ENCODE measurements at regions not wholly inside any gene's neighbourhood (a gene's known extent, or its start where the extent isn't known, plus 50 kb on each side); places are given as distances from the start of the nearest gene placed in this dataset.

DNA sequence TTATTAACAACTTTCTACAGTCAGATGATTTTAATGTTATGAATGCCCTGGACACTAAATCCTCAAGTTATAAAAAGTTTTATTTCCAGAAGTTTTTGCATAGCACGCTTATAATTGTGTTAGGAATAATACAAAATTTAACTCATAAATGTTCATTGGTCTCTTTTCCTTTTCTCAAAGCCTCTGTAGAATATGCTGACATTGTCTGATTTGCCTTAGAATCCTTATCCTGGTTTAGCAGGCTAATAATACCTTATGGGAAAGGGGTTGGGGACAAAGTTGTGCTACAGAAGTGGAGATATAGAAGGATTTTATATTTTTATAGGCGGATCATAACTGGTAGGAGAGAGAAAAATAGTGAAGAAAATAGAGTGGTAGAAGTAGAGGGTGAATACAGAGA is 1739.6 kb downstream of the OLFM4 start:
- TF ChIP-seq SMC3 (conservative IDR thresholded peaks at IDR 0.05; ENCODE audit: poor library complexity) (no peak), TAF1 (IDR thresholded peaks at IDR 0.05; ENCODE audit: low read depth) (no peak), CTCF (IDR thresholded peaks at IDR 0.05; ENCODE audit: poor library complexity, severe bottlenecking) (no peak), MXI1 (conservative IDR thresholded peaks at IDR 0.05; ENCODE audit: poor library complexity, severe bottlenecking) (no peak), EP300 (conservative IDR thresholded peaks at IDR 0.05; ENCODE audit: poor library complexity, severe bottlenecking) (no peak), POLR2AphosphoS5 (IDR thresholded peaks at IDR 0.05) (no peak), EZH2 (IDR thresholded peaks at IDR 0.05; ENCODE audit: borderline replicate concordance, insufficient read depth, low read length, poor library complexity, severe bottlenecking) (no peak), RAD21 (conservative IDR thresholded peaks at IDR 0.05) (no peak), REST (IDR thresholded peaks at IDR 0.05; ENCODE audit: borderline replicate concordance) (no peak)

DNA sequence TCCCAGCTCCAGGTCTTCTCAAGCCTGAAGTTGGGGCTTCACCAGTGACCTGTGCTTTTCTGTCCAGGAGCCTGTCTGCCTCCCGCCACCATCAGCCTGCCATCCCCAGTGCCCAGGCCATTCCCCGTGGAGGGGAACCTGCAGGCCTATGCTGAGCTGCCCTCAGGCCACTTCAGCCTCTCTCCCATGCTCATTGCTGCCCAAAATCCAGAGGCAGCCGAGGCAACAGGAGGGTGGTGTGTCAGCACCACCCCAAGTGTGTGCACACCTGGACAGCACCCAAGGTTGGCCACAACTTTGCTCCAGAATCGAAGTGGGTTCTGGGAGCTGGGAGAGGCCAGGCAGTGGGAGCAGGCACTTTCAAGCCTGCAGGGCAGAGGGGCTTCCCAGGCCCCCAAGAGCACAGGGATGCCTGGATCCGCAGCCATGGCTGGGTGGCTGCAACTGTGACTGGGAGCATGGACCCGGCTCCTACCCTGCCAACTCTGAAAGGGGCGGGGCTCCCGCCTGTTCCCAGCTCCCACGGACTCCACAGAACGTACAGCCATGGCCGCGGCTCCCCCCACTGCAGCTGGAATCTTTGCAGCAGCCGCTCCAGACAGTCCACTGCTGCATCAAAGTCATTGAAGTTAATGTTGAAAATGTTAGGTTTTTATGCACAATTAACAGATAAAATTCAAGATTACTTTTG is 1747.0 kb downstream of the OLFM4 start:
- no peaks in the 10 kb centered on the region for H3K36me3 ChIP-seq (ENCODE audit: insufficient read depth, low read length)
- no peaks in the 10 kb centered on the region for H3K27me3 ChIP-seq (ENCODE audit: insufficient read depth, low read depth, low read length)
- H3K9me2 ChIP-seq (ENCODE audit: insufficient read depth, low read length) = no peaks in the 10 kb centered on the region
- no peaks in the 10 kb centered on the region for H3K79me2 ChIP-seq (replicated peaks; ENCODE audit: insufficient read depth, low read length)
- no peak overlapping the region for H2AFZ ChIP-seq (ENCODE audit: low read depth, low read length)
- H3F3A ChIP-seq (ENCODE audit: insufficient read depth, low read length, poor library complexity, severe bottlenecking) = no peaks in the 10 kb centered on the region
- no peak overlapping the region for H3K9ac ChIP-seq (ENCODE audit: low read length)
- no peak overlapping the region for H3K4me3 ChIP-seq (ENCODE audit: low read length)
- H4K20me1 ChIP-seq (ENCODE audit: insufficient read depth) = no peaks in the 10 kb centered on the region
- H3K27ac ChIP-seq (ENCODE audit: low read length) = no peak overlapping the region
- no peak overlapping the region for H3K4me2 ChIP-seq (ENCODE audit: low read length)
- no peaks in the 10 kb centered on the region for H3K9me3 ChIP-seq (ENCODE audit: low read length)
- no peak for TF ChIP-seq TAF1 (IDR thresholded peaks at IDR 0.05; ENCODE audit: low read depth)
- TF ChIP-seq MXI1 (conservative IDR thresholded peaks at IDR 0.05; ENCODE audit: poor library complexity, severe bottlenecking) = no peak
- TF ChIP-seq CTCF (IDR thresholded peaks at IDR 0.05; ENCODE audit: poor library complexity, severe bottlenecking) = no peak
- no peak for TF ChIP-seq RAD21 (conservative IDR thresholded peaks at IDR 0.05)
- no peak for TF ChIP-seq SMC3 (conservative IDR thresholded peaks at IDR 0.05; ENCODE audit: poor library complexity)
- no peak for TF ChIP-seq REST (IDR thresholded peaks at IDR 0.05; ENCODE audit: borderline replicate concordance)
- no peak for TF ChIP-seq EZH2 (IDR thresholded peaks at IDR 0.05; ENCODE audit: borderline replicate concordance, insufficient read depth, low read length, poor library complexity, severe bottlenecking)
- TF ChIP-seq EP300 (conservative IDR thresholded peaks at IDR 0.05; ENCODE audit: poor library complexity, severe bottlenecking) = no peak
- no peak for TF ChIP-seq POLR2AphosphoS5 (IDR thresholded peaks at IDR 0.05)

More for the DNA sequence above, 1739.6 kb downstream of the OLFM4 start:
- no peak overlapping the region for H3K4me3 ChIP-seq (ENCODE audit: low read length)
- H3K9ac ChIP-seq (ENCODE audit: low read length) = no peak overlapping the region
- no peaks in the 10 kb centered on the region for H3K9me2 ChIP-seq (ENCODE audit: insufficient read depth, low read length)
- no peaks in the 10 kb centered on the region for H3K9me3 ChIP-seq (ENCODE audit: low read length)
- no peaks in the 10 kb centered on the region for H3K79me2 ChIP-seq (replicated peaks; ENCODE audit: insufficient read depth, low read length)
- H3F3A ChIP-seq (ENCODE audit: insufficient read depth, low read length, poor library complexity, severe bottlenecking) = no peaks in the 10 kb centered on the region
- H3K4me2 ChIP-seq (ENCODE audit: low read length) = no peak overlapping the region
- no peak overlapping the region for H3K27ac ChIP-seq (ENCODE audit: low read length)
- H3K36me3 ChIP-seq (ENCODE audit: insufficient read depth, low read length) = no peaks in the 10 kb centered on the region
- no peak overlapping the region for H2AFZ ChIP-seq (ENCODE audit: low read depth, low read length)
- no peaks in the 10 kb centered on the region for H3K27me3 ChIP-seq (ENCODE audit: insufficient read depth, low read depth, low read length)
- H4K20me1 ChIP-seq (ENCODE audit: insufficient read depth) = no peaks in the 10 kb centered on the region
